Hematopoietic multipotent progenitor cell treated with erythropoietin and hydrocortisone succinate and interleukin-3 and kit ligand, for 6 days (in vitro differentiated cells): ENCODE measurements at regions not wholly inside any gene's neighbourhood (a gene's known extent, or its start where the extent isn't known, plus 50 kb on each side); places are given as distances from the start of the nearest gene placed in this dataset.
"Not testable (repeated sequence)": the region's sequence is repeated elsewhere in the genome, so short reads cannot be mapped to it uniquely, and the experiment has no call there.

ENCODE experiments used
- DNase-seq: peaks from one replicate; pipeline ENCODE4 v3.0.0-alpha.2; 2015

DNA sequence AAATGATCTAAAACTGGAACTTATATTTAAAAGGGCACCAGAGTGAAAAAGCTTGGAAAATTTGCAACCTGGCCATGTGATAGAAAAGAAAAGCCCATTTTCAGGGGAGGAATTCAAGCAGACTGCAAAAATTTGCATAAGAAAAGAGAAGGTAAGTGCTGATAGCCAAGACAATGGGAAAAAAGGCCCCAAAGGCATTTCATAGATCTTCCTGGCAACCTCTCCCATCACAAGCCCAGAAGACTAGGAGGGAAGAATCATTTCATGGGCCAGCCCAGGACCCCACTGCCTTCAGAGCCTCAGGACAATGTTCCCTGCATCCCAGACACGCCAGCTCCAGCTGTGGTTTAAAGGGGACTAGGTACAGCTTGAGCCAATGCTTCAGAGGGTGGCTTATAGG is 887.3 kb upstream of the DIAPH2 start:
- DNase-seq = no peak

DNA sequence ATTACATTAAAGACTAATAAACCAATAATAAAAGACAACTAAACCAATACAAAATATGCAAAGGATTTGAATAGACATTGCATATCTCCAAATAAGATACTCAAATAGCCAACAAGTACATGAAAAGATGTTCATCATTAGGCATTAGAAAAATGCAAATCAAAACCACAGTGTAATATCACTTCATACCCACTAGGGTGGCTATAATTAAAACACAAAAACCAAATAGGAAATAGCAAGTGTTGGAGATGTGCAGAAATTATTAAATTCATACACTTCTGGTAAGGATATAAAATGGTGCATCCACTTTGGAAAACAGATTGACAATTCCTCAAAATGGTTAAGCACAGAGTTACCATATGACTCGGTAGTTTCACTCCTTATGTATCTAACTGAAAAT is 860.8 kb upstream of the DIAPH2 start:
- DNase-seq = no peak

DNA sequence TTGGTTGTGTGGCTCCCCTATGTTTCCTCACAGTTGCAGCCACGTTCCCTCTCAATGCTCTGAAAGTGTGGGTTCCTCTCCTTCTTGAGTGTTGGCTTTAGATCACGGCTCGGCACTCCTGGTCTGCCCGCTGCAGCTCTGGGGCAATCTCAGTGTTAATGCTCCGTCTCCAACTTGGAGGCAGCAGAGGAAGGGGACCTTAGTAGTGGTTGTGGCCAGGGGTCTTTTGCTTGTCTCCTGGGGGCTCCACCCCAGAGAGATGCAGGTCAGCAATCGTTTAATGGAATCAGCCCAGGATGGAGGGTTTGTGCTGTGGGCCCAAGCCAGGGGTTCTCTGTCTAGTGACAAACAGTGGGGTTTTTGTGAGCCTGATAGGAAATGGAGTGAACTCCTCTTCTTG is 849.4 kb upstream of the DIAPH2 start:
- no peak for DNase-seq

DNA sequence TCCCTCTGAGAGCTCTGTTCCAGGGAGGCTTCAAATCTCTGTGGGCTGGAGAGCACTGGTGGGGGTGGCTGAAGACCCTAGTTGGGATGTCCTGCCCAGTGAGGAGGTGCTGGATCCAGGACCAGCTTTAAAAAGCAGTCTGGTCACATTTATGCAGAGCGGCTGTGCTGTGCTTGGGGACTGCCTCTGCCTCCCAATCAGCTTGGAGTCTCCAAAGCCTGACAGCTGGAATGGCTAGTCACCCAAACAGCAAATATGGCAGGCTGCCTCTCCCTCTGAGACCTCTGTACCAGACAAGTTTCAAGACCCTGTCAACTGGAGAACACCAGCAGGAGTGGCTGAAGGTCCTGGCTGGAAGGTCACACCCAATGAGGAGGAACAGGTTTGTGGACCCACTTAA is 848.1 kb upstream of the DIAPH2 start:
- no peak for DNase-seq

DNA sequence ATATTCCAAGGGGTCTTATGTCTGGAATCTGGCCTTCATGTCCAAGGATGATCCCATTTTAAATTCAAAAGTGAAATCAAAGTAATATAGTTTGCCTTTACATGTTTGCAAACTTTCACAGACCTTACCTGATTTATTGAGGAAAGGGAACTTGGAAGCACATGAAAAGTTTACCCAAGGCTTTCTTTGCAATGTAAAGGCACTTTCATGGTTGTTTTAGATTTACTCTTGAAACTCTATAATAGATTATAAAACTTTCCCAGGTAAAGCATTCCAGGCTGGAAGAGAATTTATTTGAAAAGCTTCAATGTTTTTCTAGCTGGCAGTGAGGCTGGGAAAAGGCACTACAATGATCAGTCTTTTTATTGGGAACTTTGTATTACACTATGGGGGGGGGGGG is 842.8 kb upstream of the DIAPH2 start:
- no peak for DNase-seq

DNA sequence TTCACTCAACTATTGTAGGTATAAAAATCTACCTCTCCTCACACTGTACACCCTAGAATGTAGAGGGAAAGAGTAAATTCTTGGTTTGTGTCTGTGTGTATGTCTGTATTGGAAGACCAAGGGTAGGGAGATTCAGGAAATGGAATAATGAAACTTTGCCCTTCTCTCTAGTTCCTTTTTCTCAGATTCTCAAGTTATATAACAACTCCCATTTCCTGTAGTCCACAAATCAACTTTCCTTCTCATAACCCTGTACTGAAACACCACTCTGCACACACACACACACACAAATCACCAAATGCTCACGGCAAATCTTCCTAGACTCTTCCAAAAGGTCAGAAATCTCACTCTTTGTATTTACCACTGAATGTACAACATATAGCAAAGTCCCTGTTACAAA is 824.5 kb upstream of the DIAPH2 start:
- DNase-seq = no peak

DNA sequence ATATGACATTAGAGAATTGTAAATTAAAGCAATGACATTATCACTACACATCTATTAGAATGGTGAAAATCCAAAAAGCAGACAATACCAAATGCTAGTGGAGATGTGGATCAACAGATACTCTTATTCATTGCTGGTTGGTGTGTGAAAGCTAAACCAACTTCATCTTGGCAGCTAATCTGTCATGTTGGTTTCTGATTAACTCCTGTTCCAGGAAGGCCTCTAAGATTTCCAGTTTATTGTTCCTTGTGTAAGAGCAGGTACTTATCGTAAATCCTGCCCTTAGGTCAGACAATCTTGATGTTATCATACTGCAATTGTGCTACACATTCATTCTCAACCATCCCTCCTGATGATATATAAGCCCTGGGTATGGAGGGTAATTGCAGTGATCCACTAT is 809.0 kb upstream of the DIAPH2 start:
- DNase-seq = no peak

DNA sequence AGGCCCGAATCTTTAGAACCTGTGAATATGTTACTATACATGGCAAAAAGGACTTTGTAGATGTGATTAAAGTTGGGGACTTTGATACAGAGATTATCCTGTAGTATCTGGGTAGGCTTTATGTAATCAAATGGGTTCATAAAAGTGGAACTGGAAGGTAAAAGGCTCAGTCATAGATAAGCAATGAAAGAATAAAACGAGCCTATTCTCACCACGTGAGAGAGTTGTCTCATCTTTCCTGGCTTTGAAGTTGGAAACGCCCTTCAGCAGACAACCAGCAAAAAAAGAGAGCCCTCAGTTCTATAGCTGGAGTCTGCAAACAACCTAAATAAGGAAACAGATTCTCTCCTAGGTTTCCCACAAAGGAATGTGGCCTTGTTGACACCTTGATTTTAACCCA is 805.8 kb upstream of the DIAPH2 start:
- DNase-seq = no peak

DNA sequence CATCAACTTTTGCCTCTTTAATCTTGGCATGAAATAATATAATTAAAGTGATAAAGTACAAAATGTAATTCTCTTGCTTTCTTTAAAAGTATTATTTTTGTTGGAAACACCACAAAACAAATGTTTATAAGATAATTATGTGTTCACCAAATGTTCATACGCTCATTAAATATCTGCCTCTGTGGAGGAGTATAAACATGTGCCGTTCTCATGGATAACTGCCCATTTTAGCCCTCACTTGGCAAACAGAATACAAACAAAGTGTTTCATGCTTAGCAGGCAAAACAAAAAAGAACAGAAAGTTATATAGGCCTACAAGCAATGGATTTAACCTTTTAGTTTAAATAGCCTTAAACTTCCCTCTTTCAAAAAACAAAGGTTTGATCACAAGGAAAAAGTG is 800.5 kb upstream of the DIAPH2 start:
- DNase-seq = no peak

DNA sequence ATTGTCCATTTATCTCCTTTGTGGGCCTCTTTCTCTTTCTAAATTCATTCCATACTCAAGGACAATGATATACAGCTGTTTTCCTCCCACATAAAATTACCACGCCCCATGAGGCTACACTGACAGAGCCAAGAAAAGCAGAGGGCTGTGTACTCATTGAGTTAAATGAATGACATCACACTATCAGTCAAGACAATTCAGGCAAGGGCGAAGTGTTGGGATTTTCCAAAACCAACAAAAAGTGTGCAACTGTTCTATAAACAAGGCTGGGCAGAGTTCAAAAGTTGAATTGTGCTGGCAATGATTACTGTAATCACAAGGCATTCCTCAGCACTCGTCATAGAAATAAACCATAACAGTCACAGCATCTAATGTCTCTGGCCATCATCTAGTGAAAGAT is 799.6 kb upstream of the DIAPH2 start:
- DNase-seq = no peak

DNA sequence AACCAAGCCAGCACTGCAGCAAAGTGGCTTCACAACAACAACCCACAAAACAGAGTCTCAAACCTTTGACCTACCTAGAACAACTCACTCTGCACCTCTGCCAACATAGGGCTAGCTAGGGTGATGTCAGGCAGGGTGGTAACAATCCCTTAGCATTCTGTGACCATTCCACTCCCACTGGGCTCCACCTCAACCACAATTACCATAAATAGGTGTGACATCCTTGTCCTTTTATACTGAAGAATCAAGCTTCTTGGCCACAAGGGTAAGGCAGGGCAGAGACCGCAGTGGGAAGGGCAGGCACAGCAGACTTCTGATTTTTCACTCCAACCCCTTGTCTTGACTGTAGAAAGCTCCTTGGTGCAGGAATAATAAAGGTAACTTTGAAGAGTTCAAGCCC is 795.4 kb upstream of the DIAPH2 start:
- no peak for DNase-seq

DNA sequence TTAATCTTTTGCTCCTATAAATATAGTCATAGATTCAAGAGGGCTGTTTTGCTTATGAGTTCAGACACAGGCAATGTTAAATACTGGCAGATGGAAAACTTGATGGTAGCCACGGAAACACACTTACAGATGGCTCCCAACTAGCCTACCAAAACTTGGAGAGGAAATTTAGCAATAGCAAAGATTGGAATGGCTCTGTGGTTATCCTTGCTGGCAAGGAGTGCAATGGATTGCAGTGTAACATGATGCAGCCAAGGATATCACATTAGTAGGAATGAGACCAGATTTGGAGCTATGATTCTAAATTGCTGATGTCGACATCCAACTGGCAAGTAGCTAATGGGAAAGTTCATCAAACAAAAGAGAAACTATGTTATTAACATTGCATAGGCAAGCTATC is 791.0 kb upstream of the DIAPH2 start:
- no peak for DNase-seq

DNA sequence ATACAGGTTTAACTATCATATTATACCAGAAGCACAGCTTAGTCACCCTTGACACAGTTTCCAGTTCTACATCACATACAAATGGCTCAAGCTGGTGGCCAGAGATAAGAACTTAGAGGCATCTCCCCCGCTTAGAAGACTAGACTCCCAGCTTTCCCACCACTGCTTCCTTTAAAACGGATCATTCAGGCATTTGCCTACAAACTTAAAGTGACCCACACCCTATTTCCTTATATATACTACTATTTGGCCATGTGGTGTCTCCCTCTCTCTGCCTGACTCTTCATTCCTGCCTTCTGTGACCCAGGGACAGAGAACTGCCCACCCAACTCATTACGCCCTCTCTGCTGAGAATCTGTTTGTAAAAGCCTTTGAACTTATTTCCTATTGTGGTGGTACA is 781.2 kb upstream of the DIAPH2 start:
- DNase-seq = no peak

DNA sequence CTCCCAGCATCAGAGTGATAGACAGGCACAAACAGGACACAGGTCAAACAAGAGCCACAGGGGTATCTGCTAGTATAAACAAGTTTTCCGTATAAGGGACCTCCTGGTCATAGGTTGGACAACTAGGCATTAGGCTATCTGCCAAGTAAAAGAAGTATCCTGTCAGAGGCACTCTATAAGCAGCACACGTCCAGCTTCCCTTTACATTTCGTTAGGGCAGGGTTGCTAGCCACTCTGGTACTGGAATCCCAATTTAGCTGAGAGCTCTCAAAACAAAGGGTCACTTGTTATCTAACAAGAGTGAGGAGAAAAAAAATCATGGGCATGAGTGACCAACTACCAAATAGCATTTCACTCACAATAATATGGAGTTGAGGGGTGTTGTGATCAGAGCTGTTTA is 780.7 kb upstream of the DIAPH2 start:
- DNase-seq = no peak

DNA sequence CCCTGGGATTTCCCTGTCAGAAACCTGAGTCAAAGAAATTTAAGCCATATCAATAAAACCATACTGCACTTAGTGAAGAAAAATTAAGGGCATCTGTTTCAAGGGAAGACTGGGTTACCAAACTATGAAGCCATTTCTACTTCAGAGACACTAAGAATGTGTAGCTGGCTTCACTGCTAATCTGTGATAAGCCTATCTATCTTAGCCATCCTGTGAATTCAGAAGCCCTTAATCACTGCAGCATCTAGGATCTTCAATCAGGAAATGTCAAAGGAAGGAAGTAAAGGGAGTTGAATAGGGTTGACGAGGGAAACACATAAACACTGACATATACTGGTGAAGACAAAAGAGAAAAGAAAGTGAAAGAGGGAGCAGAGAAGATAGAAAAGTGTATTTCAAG is 777.6 kb upstream of the DIAPH2 start:
- DNase-seq = no peak

DNA sequence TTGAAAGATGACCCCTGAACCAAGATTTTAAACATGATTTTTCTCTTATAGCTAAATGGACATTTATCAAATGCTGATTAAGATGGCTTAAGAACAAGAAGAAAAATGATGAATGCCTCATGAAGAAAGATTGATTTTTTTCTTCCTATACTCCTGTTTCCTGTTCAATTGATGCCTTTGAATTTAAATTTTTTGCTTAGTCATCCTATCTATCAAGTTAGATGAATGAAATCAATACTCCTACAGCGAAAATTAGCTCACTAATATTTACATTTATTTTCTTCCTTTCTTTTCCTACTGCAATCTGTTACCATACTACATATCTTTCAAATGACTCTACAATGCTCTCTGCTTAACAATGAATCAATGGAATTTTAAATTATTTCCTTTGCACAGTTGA is 773.6 kb upstream of the DIAPH2 start:
- no peak for DNase-seq

DNA sequence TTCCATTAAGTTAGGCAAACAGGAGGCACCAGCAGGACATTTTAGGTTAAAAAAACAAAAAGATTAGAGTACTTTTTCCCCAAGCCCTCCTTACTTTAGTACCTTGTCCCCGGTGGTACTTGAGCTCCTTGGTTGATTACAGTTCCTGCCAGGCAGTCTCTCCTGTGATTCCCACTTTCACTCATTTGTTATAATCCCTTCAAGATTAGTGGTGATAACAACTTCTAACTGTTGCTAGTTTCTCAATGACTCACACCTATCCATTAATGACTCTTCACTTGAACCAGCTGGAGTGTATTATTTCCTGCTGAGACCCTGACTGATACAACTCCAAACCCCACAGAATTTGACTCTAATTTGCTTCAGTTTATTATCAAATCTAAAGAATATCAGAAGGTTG is 765.0 kb upstream of the DIAPH2 start:
- DNase-seq = no peak

DNA sequence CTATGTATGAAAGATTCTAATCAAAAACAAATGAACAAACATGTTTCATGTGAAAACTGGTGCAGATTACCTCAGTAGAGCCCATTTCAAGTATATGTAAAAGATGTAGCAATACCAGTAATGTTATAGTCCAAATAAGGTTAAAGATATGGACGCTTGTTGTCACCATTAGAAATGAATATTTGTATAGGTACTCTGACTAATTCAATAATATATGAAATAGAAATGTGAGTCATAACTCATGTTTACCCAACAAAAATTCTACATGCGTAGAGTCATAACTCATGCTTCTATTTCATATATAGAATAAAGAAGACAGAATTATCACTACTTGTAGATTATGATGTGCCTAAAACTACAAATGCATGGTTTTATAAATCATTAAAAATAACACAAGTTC is 739.1 kb upstream of the DIAPH2 start:
- DNase-seq = no peak

DNA sequence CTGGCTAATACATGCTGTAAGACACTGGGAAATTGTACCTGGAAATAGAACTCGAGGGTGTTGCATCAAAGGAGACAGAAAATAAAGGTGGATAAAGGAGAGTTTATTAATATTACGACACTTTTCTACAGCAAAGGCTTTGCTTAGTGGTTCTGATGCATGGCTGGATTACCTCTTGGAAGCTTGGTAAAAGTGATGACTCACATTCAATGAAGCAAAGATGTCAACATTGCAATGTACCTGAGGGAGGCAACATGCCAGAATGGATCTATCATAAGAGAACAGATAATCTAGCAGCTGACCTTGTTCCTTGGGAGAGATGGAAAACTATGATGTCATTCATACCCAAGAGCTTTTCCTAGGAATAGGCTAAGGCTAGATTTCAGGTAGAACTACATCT is 735.1 kb upstream of the DIAPH2 start:
- DNase-seq = no peak

DNA sequence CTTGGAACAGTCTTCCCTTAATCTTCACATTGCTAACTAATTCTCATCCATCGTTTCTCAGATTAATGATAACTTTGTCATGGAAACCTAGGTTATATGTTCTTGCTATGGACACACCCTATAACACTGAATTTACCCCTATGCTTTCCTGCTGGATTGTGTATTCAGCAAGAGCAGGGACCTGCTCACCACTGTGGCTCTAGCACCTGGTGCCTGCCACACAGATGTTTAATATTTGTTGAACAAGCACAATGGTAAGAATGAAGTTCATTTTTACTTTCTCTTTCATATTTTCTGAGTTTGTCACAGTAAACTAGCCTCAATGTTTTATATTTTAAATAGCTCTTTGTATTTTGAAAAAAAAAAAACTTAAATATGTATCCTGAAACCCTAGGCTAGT is 734.0 kb upstream of the DIAPH2 start:
- no peak for DNase-seq

DNA sequence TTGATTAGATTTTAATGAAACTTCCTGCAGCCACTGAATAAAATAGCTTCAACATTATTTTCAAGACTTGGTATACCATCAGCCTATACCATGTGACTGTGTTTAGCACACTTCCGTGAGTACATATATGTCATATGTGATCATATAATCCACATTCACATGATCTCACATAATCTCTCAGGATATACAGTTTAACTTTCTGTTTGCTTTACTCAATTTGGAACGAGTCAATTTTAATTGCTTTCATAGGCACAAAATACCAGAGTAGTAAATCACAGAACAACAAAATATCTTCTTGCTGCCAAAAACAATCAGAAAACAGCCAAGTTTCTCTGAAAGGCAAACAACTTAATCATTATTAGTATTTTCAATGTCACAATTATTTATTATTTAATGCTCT is 731.1 kb upstream of the DIAPH2 start:
- DNase-seq = no peak

DNA sequence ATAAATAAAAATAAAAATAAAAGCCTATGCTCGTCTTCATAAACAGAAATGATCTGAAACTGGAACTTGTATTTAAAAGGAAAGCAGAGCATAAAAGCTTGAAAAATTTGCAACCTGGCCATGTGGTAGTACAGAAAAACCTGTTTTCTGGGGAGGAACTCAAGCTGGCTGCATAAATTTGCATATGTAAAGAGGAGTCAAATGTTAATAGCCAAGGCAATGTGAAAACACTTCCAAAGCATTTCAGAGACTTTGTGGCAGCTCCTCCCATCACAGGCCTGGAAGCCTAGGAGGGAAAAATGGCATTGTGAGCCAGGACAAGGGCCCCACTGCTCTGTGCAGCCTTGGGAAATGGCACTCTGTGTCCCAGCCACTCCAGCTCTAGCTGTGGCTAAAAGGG is 727.9 kb upstream of the DIAPH2 start:
- no peak for DNase-seq

DNA sequence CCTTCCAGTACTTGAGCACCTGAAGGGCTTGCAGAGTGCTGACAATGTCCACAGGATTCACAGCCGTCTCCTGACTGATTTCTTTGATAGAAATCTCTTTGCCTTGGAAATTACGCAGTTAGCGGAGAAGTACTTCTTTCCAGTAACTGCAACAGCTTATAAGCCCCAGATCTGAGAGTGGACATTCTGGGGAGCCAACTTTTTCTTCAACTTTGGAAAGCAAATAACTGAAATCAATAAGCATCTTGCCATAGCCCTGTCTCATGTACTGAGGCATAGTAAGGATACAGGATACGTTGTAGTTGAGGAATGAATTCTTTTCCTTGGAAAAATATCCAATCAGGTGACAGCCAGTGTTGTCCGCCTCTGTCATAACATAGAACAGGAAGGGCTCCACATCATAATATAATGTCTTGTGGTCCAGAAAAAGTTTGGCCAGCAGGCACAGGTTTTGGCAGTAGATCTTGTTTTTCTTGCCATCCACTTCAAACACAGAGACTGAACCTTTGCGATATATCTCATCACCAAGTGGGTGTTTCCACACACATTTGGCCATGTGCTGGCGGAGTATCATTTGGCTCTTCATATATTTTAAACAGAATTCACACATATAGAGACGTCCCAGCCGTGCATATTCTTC is 711.1 kb upstream of the DIAPH2 start:
- DNase-seq = not testable (repeated sequence)

DNA sequence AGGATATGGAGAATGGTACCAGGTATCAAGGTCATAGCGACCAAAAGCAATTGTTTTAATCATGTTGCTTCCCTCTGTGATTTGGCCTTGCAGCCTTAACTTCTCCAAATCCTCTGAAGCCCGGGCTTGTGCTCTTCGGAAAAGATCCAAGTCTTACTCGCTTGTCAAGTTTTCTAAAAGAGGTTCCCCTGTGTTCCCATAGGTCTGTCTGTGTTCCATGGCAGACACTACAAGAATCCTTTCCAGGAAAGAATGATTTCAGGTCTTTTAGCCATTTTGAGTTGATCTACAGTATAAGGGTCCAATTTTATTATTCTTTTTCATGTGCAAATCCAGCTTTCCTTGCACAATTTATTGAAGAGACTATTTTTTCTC is 710.6 kb upstream of the DIAPH2 start:
- no peak for DNase-seq

DNA sequence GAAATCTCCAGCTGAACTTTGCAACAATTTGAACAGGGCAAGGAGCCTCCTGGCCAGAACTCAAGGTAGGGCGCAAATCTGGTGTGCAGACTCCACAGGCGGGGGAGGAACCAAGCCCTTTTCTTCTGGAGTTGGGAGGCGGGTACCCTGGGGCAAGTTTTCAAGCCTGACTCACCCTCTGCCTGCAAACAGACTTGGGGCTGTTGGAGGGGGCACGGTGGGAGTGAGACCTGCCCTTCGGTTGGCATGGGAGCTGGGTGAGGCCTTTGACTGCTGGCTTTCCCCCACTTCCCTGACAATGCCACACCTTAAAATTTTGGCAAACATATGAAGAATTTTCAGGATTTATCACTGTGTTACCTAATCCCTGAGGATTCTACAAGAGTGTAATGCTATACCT is 709.8 kb upstream of the DIAPH2 start:
- DNase-seq = no peak

DNA sequence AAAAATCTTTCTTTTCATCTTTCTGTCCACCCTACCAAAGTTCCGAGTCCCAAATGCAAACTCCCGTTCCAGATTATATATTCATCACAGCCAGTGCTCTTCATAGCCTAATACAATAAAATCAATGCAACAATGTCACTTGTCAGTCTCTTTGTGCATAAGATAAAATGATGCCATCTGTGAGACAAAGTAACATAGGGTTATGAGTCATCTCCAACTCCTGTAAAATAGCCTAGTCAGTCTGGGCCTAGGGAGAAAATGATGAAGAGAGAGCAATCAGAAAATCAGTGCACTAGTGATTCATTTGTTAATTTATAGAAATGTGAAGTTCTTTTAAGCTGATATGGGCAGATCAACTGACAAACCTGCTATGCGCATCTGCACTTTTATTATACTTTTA is 689.1 kb upstream of the DIAPH2 start:
- no peak for DNase-seq
